ENCODE measurements at regions not wholly inside any gene's neighbourhood (a gene's known extent, or its start where the extent isn't known, plus 50 kb on each side); places are given as distances from the start of the nearest gene placed in this dataset.
"Not testable (repeated sequence)": the region's sequence is repeated elsewhere in the genome, so short reads cannot be mapped to it uniquely, and the experiment has no call there.

GRCh38 chr7:28332046-28332445 lies 80.3 kb upstream of the CREB5 start:
- Mint-ChIP-seq H3K27me3 (ENCODE audit: unreplicated experiment) (no peaks in the 10 kb centered on the region), H3K4me3 (ENCODE audit: unreplicated experiment) (no peak overlapping the region), H3K36me3 (ENCODE audit: unreplicated experiment) (no peaks in the 10 kb centered on the region), H3K4me1 (ENCODE audit: unreplicated experiment) (peaks cover 13% of the 10 kb centered on the region), H3K27ac (ENCODE audit: unreplicated experiment) (no peak overlapping the region), H3K9me3 (ENCODE audit: unreplicated experiment) (peaks cover 14% of the 10 kb centered on the region)
- TF ChIP-seq CTCF (IDR thresholded peaks at IDR 0.05) = no peak
- DNase-seq (ENCODE audit: extremely low spot score, unreplicated experiment) = no peak

DNA sequence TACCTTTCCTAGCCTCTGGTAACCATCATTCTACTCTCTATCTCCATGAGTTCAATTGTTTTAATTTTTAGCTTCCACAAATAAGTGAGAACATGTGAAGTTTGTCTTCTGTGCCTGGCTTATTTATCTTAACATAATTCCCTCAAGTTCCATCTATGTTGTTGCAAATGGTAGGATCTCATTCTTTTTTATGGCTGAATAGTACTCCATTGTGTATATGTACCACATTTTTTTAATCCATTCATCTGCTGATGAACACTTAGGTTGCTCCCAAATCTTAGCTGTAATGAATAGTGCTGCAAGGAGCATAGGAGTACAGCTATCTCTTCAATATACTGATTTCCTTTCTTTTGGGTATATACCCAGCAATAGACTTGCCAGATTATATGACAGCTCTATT lies 78.8 kb upstream of the CREB5 start:
- peaks cover 13% of the 10 kb centered on the region for H3K4me1 Mint-ChIP-seq (ENCODE audit: unreplicated experiment)
- H3K9me3 Mint-ChIP-seq (ENCODE audit: unreplicated experiment) = peaks cover 14% of the 10 kb centered on the region
- not testable (repeated sequence) for H3K27me3 Mint-ChIP-seq (ENCODE audit: unreplicated experiment); H3K4me3 Mint-ChIP-seq (ENCODE audit: unreplicated experiment); DNase-seq (ENCODE audit: extremely low spot score, unreplicated experiment); H3K36me3 Mint-ChIP-seq (ENCODE audit: unreplicated experiment); H3K27ac Mint-ChIP-seq (ENCODE audit: unreplicated experiment)

- Mint-ChIP-seq H3K4me3 (ENCODE audit: unreplicated experiment) (no peak overlapping the region), H3K9me3 (ENCODE audit: unreplicated experiment) (peaks cover 14% of the 10 kb centered on the region), H3K4me1 (ENCODE audit: unreplicated experiment) (no peaks in the 10 kb centered on the region), H3K36me3 (ENCODE audit: unreplicated experiment) (no peaks in the 10 kb centered on the region), H3K27ac (ENCODE audit: unreplicated experiment) (no peak overlapping the region), H3K27me3 (ENCODE audit: unreplicated experiment) (no peaks in the 10 kb centered on the region)
- no peak for DNase-seq (ENCODE audit: extremely low spot score, unreplicated experiment)
- TF ChIP-seq CTCF (IDR thresholded peaks at IDR 0.05) = no peak
These were observed 75.5 kb upstream of the CREB5 start for GRCh38 chr7:28336806-28337205.

GRCh38 chr7:28338041-28338440 lies 74.3 kb upstream of the CREB5 start:
- H3K36me3 Mint-ChIP-seq (ENCODE audit: unreplicated experiment) = no peaks in the 10 kb centered on the region
- no peak overlapping the region for H3K27ac Mint-ChIP-seq (ENCODE audit: unreplicated experiment)
- no peak for DNase-seq (ENCODE audit: extremely low spot score, unreplicated experiment)
- no peaks in the 10 kb centered on the region for H3K4me1 Mint-ChIP-seq (ENCODE audit: unreplicated experiment)
- H3K4me3 Mint-ChIP-seq (ENCODE audit: unreplicated experiment) = no peak overlapping the region
- H3K9me3 Mint-ChIP-seq (ENCODE audit: unreplicated experiment) = peaks cover 14% of the 10 kb centered on the region
- TF ChIP-seq CTCF (IDR thresholded peaks at IDR 0.05) = no peak
- no peaks in the 10 kb centered on the region for H3K27me3 Mint-ChIP-seq (ENCODE audit: unreplicated experiment)

- Mint-ChIP-seq H3K9me3 (ENCODE audit: unreplicated experiment) (peaks cover 8% of the 10 kb centered on the region), H3K4me1 (ENCODE audit: unreplicated experiment) (peaks cover 31% of the 10 kb centered on the region), H3K4me3 (ENCODE audit: unreplicated experiment) (no peak overlapping the region), H3K27me3 (ENCODE audit: unreplicated experiment) (no peaks in the 10 kb centered on the region), H3K36me3 (ENCODE audit: unreplicated experiment) (peaks cover 1% of the 10 kb centered on the region), H3K27ac (ENCODE audit: unreplicated experiment) (no peak overlapping the region)
- DNase-seq (ENCODE audit: extremely low spot score, unreplicated experiment) = no peak
- no peak for TF ChIP-seq CTCF (IDR thresholded peaks at IDR 0.05)
These were observed 68.9 kb upstream of the CREB5 start for GRCh38 chr7:28343462-28343861.

GRCh38 chr7:28346256-28346655 lies 66.1 kb upstream of the CREB5 start:
- Mint-ChIP-seq H3K27me3 (ENCODE audit: unreplicated experiment) (no peaks in the 10 kb centered on the region), H3K36me3 (ENCODE audit: unreplicated experiment) (peaks cover 1% of the 10 kb centered on the region), H3K9me3 (ENCODE audit: unreplicated experiment) (peaks cover 8% of the 10 kb centered on the region), H3K4me1 (ENCODE audit: unreplicated experiment) (peaks cover 33% of the 10 kb centered on the region), H3K27ac (ENCODE audit: unreplicated experiment) (peak overlapping the region; percentile 71), H3K4me3 (ENCODE audit: unreplicated experiment) (no peak overlapping the region)
- no peak for DNase-seq (ENCODE audit: extremely low spot score, unreplicated experiment)
- TF ChIP-seq CTCF (IDR thresholded peaks at IDR 0.05) = no peak
